ENCODE measurements at regions not wholly inside any gene's neighbourhood (a gene's known extent, or its start where the extent isn't known, plus 50 kb on each side); places are given as distances from the start of the nearest gene placed in this dataset.

DNA sequence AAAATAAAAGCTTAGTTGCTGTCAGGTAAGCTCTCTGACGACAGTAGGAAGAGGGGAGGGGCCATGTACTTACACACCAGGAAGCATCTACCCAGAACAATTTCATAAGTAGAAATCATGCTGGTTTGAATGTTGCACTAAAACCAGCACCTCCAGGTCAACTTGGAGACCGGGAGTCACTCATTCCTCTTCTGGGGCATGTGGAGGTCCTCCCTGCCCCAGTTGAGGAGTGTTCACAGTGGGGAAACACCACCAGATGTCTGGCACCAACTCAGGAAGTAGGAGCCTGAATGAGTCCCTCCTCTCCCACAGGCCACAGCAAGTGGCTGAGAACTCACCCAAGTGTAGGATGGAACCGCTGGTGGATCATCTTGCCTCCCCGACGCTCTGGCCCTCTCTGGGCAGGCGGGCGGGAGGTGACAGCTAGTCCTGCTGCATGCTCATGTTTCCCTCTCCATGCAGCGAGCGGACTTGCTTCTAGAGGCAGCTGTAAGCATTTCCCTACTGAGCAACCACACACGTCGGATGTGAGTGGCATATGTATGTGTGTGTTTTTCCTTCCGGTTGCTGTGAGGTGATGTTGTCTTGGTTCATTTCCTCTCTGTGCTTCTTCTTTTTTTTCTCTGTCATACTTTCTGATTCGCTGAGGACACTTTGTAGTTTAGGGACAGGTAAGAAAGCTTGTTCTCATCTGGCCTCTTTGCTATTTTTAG lies 149.5 kb upstream of the NEDD9 start:
- DNase-seq = peak; percentile 20 to 53 (median 36)

DNA sequence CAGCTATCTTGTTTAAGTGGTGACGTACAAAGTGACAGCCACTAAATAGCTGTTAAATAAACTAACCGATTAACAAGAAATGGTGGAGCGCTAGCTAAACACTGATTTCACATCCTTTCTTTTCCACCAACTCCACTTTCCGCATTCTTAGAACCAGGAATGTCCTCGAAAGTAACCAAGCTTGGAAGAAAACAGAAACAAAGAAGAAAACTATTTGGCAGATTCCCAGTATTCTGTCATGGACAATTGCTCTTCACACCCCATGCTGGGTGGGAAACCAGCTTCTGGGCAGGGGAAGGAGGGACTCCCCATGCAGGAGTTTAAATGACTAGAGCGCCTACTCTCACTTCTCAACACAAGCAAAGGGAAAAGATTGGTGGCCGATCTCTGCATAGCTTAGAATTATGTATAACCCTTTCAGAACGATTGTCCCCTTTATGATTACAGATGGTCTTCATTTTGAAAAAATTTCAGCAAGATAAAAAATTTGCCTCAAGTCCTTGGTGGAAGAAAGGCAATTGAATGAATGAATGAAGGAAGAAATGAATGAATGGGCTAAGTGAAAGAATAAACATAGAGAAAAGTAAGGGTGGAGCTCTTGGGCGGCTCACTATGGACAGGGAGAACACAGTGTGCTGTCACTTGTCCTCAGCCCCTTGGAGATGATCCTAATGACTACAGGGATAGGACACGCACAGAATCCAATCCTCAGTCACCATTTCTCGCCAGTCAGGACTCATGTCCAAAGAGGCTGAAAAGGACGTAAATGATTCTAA lies 148.7 kb upstream of the NEDD9 start:
- peak overlapping the region in 1 of 2 donors; percentile 91 for H3K27ac ChIP-seq (ENCODE audit: low read depth in 1 of 2, low read length in 1 of 2)
- H3K27me3 ChIP-seq (ENCODE audit: control insufficient read depth in 3 of 3, insufficient read depth in 3 of 3, low read length in 2 of 3) = no peaks in the 10 kb centered on the region
- no peak for TF ChIP-seq CTCF (IDR thresholded peaks at IDR 0.05; ENCODE audit: control extremely low read depth, extremely low read depth)
- 68 to 77% methylated on average over 12 of the region's 12 CpGs for WGBS, 2 donors
- peaks cover 0 to 5% (median 0%) of the 10 kb centered on the region in 5 donors for H3K4me1 ChIP-seq (ENCODE audit: control insufficient read depth in 5 of 5, insufficient read depth in 5 of 5, low read length in 5 of 5)
- H3K36me3 ChIP-seq (ENCODE audit: control insufficient read depth in 4 of 4, insufficient read depth in 4 of 4, low read length in 4 of 4) = no peaks in the 10 kb centered on the region
- no peaks in the 10 kb centered on the region for H3K9me3 ChIP-seq (ENCODE audit: control insufficient read depth in 4 of 4, insufficient read depth in 3 of 4, low read length in 3 of 4)
- H3K4me3 ChIP-seq = peak overlapping the region; percentile 37
- ATAC-seq (ENCODE audit: insufficient read depth, low FRiP score) (no peak), DNase-seq (peak in 2 of 3 donors; percentile 42 to 46)
- H3K9ac ChIP-seq (ENCODE audit: insufficient read depth in 1 of 2, low read length in 2 of 2) = no peak overlapping the region

More for the DNA sequence above, 149.5 kb upstream of the NEDD9 start:
- H3K9me3 ChIP-seq (ENCODE audit: control insufficient read depth in 4 of 4, insufficient read depth in 3 of 4, low read length in 3 of 4) = no peaks in the 10 kb centered on the region
- peak; percentile 60 for ATAC-seq (ENCODE audit: insufficient read depth, low FRiP score)
- no peaks in the 10 kb centered on the region for H3K27me3 ChIP-seq (ENCODE audit: control insufficient read depth in 3 of 3, insufficient read depth in 3 of 3, low read length in 2 of 3)
- no peaks in the 10 kb centered on the region for H3K36me3 ChIP-seq (ENCODE audit: control insufficient read depth in 4 of 4, insufficient read depth in 4 of 4, low read length in 4 of 4)
- H3K4me1 ChIP-seq (ENCODE audit: control insufficient read depth in 5 of 5, insufficient read depth in 5 of 5, low read length in 5 of 5) = peaks cover 0 to 5% (median 0%) of the 10 kb centered on the region in 5 donors
- H3K4me3 ChIP-seq = peak overlapping the region; percentile 37
- 24 to 41% methylated on average over 13 of the region's 13 CpGs for WGBS, 2 donors
- H3K27ac ChIP-seq (ENCODE audit: low read depth in 1 of 2, low read length in 1 of 2) = peak overlapping the region in 1 of 2 donors; percentile 91
- H3K9ac ChIP-seq (ENCODE audit: insufficient read depth in 1 of 2, low read length in 2 of 2) = no peak overlapping the region
- no peak for TF ChIP-seq CTCF (IDR thresholded peaks at IDR 0.05; ENCODE audit: control extremely low read depth, extremely low read depth)

GRCh38 chr6:11380549-11380948 lies 148.1 kb upstream of the NEDD9 start:
- Histone ChIP-seq H3K4me1 (ENCODE audit: control insufficient read depth in 5 of 5, insufficient read depth in 5 of 5, low read length in 5 of 5) (peaks cover 0 to 5% (median 0%) of the 10 kb centered on the region in 5 donors), H3K27me3 (ENCODE audit: control insufficient read depth in 3 of 3, insufficient read depth in 3 of 3, low read length in 2 of 3) (no peaks in the 10 kb centered on the region), H3K4me3 (no peak overlapping the region), H3K27ac (ENCODE audit: low read depth in 1 of 2, low read length in 1 of 2) (peak overlapping the region in 1 of 2 donors; percentile 13), H3K36me3 (ENCODE audit: control insufficient read depth in 4 of 4, insufficient read depth in 4 of 4, low read length in 4 of 4) (no peaks in the 10 kb centered on the region), H3K9ac (ENCODE audit: insufficient read depth in 1 of 2, low read length in 2 of 2) (no peak overlapping the region), H3K9me3 (ENCODE audit: control insufficient read depth in 4 of 4, insufficient read depth in 3 of 4, low read length in 3 of 4) (no peaks in the 10 kb centered on the region)
- DNase-seq (no peak), ATAC-seq (ENCODE audit: insufficient read depth, low FRiP score) (no peak)
- 45 to 55% methylated on average over 7 of the region's 7 CpGs for WGBS, 2 donors
- TF ChIP-seq CTCF (IDR thresholded peaks at IDR 0.05; ENCODE audit: control extremely low read depth, extremely low read depth) = no peak
